Fibroblast of peridontal ligament (primary cell): ENCODE measurements at regions not wholly inside any gene's neighbourhood (a gene's known extent, or its start where the extent isn't known, plus 50 kb on each side); places are given as distances from the start of the nearest gene placed in this dataset.

ENCODE experiments used
- DNase-seq: peaks from one replicate; pipeline ENCODE4 v3.0.0-alpha.2; 2010; ENCODE audit errors: extremely low read depth

- no peak for DNase-seq
These were observed 263.3 kb upstream of the ADAMTS16 start for GRCh38 chr5:4876804-4877203.

DNA sequence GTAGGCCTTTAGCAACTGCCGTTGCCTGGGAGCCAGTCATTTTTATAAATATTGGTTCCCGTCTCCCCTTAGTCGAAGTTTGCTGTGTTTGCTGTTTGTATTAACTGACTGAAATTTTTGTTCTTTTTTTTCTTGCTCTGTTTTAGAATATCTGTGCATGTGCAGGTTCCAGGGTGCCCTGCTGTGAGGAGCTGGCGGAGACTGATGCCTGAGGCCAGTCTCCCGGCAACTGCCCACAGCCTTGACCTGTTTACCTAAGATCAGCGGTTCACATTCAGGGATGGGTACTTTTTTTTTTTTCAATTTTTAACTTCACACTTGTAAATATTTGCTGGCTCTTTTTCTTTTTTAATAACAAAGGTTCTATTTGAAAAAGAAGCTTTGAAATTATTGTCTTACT lies 262.6 kb upstream of the ADAMTS16 start:
- DNase-seq, result no peak

- DNase-seq, result no peak
These were observed 261.1 kb upstream of the ADAMTS16 start for GRCh38 chr5:4879075-4879474.

DNA sequence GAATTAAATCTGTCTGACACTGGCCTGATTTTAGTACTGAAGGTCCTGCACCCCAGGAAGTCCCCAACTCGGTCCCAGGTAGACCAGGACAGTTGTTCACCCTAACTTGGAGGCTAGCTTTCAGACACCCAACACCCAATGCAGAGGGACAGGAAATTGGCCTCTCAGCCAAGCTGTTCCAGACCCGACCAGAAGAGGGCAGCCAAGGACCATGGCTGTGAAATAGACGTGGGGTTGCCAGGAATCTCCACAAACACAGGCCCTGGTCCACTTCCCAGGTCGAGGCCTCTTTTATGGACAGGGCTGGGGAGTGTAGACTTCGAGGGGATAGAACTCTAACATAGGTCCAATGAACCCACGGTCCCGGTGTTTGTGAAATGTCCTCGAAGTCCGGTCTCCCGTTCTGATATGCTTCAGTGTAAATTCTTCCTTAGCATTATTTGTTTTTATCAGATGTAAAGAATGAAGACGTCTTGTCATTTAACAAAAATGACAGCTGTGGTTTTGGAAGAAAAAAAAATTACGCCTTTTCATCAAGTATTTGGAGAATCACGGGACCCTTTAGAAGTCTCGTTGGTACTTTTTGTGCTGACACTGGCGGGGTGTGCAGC lies 260.3 kb upstream of the ADAMTS16 start:
- no peak for DNase-seq

- DNase-seq, result no peak
These were observed 259.8 kb upstream of the ADAMTS16 start for GRCh38 chr5:4880304-4880741.

GRCh38 chr5:4881366-4882002 lies 258.6 kb upstream of the ADAMTS16 start:
- no peak for DNase-seq

GRCh38 chr5:4882186-4882585 lies 257.9 kb upstream of the ADAMTS16 start:
- no peak for DNase-seq

- no peak for DNase-seq
These were observed 256.8 kb upstream of the ADAMTS16 start for GRCh38 chr5:4883360-4883759.

DNA sequence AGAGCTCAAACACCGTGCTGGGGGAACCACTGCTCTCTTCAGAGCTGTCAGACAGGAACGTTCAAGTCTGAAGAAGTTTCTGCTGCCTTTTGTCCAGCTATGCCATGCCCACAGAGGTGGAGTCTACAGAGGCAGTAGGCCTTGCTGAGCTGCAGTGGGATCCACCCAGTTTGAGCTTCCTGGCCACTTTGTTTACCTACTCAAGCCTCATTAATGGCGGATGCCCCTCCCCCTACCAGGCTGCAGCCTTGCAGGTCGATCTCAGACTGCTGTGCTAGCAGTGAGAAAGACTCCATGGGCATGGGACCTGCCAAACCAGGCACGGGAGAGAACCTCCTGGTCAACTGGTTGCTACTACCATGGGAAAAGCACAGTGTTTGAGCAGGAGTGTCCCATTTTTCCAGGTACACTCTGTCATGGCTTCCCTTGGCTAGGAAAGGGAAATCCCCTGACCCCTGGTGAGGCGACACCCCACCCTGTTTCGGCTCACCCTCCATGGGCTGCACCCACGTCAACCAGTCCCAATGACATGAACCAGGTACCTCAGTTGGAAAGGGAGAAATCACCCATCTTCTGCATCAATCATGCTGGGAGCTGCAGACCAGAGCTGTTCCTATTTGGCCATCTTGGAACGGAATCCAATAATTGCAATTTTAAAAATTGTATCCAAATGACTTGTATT lies 246.9 kb upstream of the ADAMTS16 start:
- no peak for DNase-seq

GRCh38 chr5:4896328-4896727 lies 243.8 kb upstream of the ADAMTS16 start:
- DNase-seq, result no peak

GRCh38 chr5:4901305-4901811 lies 238.8 kb upstream of the ADAMTS16 start:
- DNase-seq, result no peak

DNA sequence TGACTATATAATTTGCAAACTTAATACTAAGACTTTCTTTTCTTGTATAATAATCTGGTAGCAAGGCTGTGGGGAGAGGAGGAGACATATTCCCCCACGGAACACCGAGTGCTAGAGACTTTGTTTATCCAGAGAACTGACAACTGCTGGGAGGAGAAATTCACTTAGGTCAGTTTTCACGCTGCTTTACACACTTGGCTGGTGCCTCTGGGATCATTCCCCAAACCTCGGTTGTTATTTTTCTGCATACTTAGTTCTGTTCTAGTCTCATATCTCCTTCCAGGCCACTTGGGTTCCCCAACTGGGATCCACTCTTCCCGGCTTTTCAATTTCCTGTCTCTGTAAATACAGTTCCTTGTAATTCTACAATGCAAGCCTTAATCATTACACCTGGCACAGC lies 238.2 kb upstream of the ADAMTS16 start:
- no peak for DNase-seq

DNA sequence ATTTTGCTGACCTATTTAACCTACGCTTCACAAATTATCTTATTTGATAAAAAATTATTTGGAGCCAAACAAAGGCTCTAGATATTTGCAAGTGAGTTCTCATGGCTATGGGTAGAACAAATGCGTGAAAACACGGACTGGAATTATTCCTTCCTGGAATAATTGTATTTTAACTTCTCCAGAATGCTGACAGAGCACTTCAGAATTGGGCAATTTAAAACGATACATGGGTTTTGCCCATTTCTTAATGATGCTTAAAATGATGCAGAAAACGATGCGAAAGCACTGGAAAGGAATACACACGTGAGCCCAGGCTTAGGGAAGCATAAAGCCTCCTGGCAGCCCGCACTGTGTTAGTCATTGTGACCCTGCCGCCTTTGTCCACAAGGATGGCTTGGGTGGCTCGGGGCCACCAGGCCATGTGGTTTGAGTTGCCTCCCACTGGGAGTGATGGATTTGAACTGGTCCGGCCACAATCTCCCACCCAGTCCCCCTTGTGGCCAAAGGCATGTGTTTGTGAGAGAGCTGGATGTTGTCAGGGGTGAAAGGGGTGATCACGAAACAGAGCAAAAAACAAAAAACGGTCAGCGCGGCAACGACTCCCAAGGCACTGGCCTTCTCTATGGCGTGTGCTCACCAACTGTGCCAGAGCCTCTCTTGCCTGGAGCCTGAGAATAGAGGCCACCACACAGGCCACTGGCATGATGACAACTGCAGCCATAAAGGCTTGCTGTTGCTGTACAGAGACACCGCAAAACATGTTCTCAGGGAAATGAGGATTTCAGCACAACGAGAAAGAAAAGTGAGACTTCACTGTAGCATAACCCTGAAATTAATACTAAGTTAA lies 234.2 kb upstream of the ADAMTS16 start:
- DNase-seq, result no peak

DNA sequence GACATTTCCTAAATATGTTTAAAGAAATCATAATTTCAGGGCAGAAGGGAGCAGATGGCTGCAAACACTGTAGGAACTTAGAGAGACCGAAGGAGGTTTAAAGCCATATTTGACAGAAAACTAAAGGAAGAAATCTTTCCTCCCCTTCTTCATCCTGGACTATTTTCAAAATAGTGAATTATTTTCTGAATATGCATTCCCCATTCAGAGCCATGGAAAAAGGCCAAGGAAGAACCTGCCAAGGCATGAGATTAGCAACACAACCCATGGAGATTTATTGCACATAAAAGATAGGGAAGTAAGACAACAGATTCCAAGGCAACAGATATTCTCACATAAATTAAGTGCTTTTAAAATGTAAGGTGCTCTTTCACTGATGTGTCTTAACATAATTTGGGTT lies 233.3 kb upstream of the ADAMTS16 start:
- no peak for DNase-seq

DNA sequence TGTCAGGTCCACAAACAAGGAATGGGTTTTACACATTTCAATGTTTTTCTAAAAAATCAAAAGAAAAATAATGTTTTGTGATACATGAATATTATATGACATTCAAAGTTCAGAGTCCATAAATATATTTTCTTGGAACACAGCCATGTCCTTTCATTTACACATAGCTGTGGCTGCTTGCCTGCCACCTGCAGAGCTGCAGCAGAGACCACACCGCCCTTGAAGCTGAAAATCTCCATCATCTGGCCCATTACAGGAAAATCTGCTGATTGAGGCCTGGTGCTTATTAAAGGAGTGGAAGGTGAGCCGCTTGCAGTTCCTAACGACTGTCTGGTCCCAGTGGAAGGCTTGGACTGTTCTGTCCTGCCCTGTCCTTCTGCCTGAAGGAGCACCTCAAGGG lies 232.6 kb upstream of the ADAMTS16 start:
- DNase-seq, result no peak

- DNase-seq, result no peak
These were observed 231.0 kb upstream of the ADAMTS16 start for GRCh38 chr5:4909086-4909485.

DNA sequence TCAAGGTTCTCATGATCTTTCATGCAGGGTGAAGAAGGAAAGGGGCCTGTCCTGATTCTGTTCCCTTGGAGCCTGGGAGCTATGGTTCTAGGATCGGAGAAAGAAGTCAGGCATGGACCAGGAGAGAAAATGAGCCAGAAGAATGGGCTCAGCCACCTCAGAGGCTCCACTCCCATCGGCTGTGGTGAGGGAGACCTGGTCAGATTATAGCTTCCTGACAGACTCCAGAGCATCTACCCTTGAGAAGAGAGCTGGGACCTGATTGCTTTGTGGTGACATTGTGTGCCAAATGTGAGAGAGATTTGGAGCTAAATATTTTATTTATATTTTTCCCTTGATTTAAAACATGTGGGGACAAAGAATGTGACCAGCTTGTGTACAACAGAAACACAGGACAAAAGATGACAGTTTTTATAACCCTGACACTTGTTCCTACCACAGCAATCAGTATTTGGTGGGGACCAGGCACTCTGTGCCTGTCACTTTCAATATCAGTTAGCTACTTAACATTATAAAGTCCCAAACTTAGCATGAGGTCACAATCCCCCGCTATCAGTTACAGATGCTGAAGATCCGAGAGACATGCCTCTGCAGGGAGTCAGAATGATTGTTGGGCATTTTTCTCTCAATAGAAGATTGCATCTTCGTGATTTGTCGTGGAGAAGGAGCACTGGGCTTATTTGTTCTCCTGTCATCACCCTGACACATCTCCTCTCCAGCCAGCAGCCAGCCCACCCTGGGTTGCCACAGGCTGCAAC lies 228.3 kb upstream of the ADAMTS16 start:
- DNase-seq, result no peak

DNA sequence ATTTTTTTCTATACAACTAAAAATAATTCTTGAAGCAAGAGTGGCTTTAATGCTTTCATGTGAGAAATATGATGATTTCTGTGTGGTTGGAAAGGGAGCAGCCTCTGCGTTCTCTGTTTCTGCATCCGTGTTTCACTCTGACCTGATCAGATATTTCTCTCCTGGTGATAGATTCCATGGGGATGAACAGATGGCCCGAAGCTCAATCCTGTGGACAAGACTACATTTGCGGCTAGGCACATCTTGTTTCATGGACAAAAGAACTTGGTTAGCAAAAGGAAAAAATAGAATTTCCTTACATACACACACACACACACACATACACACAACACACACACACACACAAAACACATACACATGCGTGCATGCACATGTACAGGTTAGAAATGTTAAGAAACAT lies 218.2 kb upstream of the ADAMTS16 start:
- no peak for DNase-seq

GRCh38 chr5:4924577-4924976 lies 215.6 kb upstream of the ADAMTS16 start:
- no peak for DNase-seq

GRCh38 chr5:4927097-4927496 lies 213.0 kb upstream of the ADAMTS16 start:
- no peak for DNase-seq

GRCh38 chr5:4928409-4928808 lies 211.7 kb upstream of the ADAMTS16 start:
- DNase-seq, result no peak
